AG04450 (cell line): ENCODE measurements at regions not wholly inside any gene's neighbourhood (a gene's known extent, or its start where the extent isn't known, plus 50 kb on each side); places are given as distances from the start of the nearest gene placed in this dataset.
"Not testable (repeated sequence)": the region's sequence is repeated elsewhere in the genome, so short reads cannot be mapped to it uniquely, and the experiment has no call there.

Source experiments
- CTCF ChIA-PET: fragments of 300-600, 350-600 bp; formaldehyde crosslinking; extraction: SDS; loops from one replicate; lab custom pipeline; 2022; ENCODE audit warnings: antibody characterized with exemption, inconsistent platforms; lab: Charles Lee
- POLR2A ChIA-PET: fragments of 350-600 bp; formaldehyde crosslinking; extraction: SDS; loops from one replicate; lab custom pipeline; 2021; ENCODE audit warnings: antibody characterized with exemption, inconsistent platforms; lab: Yijun Ruan, JAX
- DNase-seq: peaks from one replicate; pipeline ENCODE4 v3.0.0-alpha.2; 2011; ENCODE audit warnings: low read depth, low spot score
- H3K27ac ChIP-seq: one replicate; pipeline ENCODE4 v1.5.1; 2012; ENCODE audit warnings: low read depth, low read length, control low read depth
- H3K27me3 ChIP-seq: one replicate; pipeline ENCODE4 v1.6.0; 2012; ENCODE audit warnings: low read length; ENCODE audit not compliant: control insufficient read depth, insufficient read depth
- H3K4me3 ChIP-seq: 2 replicates; pipeline ENCODE4 v1.5.1; 2011; ENCODE audit warnings: mild to moderate bottlenecking, low read depth, low read length, control low read depth
- H3K9me3 ChIP-seq: 2 replicates; pipeline ENCODE4 v1.5.1; 2012; ENCODE audit warnings: low read length; ENCODE audit not compliant: control insufficient read depth, insufficient read depth
- CTCF ChIP-seq: IDR thresholded peaks from 2 replicates; pipeline ENCODE4 v1.5.1; 2011; ENCODE audit warnings: low read depth, low read length, control low read depth, inconsistent platforms

DNA sequence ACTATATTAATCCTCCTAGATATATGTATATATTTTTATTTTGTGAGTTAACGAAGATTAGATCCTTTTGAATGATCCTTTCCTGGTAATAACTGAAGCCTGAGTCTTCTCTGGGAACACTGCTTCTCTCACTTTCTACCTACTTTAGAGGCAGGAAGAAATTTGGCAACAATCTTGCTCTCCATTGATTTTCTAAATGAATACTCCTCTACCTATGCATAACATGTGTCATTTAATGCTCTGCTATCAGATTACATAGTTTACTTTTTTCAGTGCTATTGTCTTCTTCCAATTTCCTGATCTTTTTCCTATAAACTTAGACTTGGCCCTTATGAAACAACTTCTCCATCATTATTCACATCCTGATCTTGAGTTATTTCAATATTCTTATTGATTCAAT lies 60.4 kb upstream of the PDHA2 start:
- POLR2A ChIA-PET, result no interaction called here
- no peak for DNase-seq
- TF ChIP-seq CTCF, result no peak
- CTCF ChIA-PET, result no interaction called here
- Histone ChIP-seq H3K9me3 (no peaks in the 10 kb centered on the region), H3K27ac (no peak overlapping the region), H3K4me3 (no peak overlapping the region), H3K27me3 (no peaks in the 10 kb centered on the region)

DNA sequence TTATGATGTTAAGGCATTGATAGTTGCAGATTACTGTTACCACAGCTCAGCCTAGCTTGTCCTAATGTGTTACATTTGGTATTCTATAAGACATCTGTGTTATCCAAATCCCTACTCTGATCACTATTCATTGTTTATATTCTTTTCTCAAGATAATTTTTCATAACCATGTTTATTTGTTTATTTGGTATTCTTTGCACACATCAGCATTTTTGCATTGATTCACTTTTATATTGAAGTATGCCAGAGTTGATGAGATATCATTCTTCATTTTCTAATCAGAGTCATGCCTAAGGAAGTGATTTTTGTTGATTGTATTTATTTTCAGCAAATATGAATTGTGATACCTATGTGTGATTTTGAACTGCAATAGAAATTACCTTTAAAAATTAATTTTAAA lies 61.2 kb upstream of the PDHA2 start:
- Histone ChIP-seq H3K9me3 (no peaks in the 10 kb centered on the region), H3K27ac (no peak overlapping the region), H3K27me3 (no peaks in the 10 kb centered on the region), H3K4me3 (no peak overlapping the region)
- no peak for TF ChIP-seq CTCF
- CTCF ChIA-PET, result no interaction called here
- POLR2A ChIA-PET, result no interaction called here
- no peak for DNase-seq

GRCh38 chr4:95770605-95771004 lies 69.3 kb upstream of the PDHA2 start:
- DNase-seq, H3K9me3 ChIP-seq, H3K27me3 ChIP-seq, H3K27ac ChIP-seq, POLR2A ChIA-PET, H3K4me3 ChIP-seq: not testable (repeated sequence)
- CTCF ChIA-PET, result interaction anchor here (1.0 kb wide), 1 partner anchor 69 kb away, joined by 3 read pairs; no protein-coding TSS in a partner anchor

- ChIA-PET CTCF (no interaction called here), POLR2A (no interaction called here)
- Histone ChIP-seq H3K9me3 (no peaks in the 10 kb centered on the region), H3K4me3 (no peak overlapping the region), H3K27ac (no peak overlapping the region), H3K27me3 (no peaks in the 10 kb centered on the region)
- DNase-seq, result no peak
- no peak for TF ChIP-seq CTCF
Measured at GRCh38 chr4:95764961-95765360, 74.9 kb upstream of the PDHA2 start.

- CTCF ChIA-PET, result interaction anchor here (0.6 kb wide), 1 partner anchor 1869 kb away, joined by 3 read pairs; no protein-coding TSS in a partner anchor
Measured at GRCh38 chr4:95761871-95762270, 78.0 kb upstream of the PDHA2 start.

More at GRCh38 chr4:95761871-95762270, 78.0 kb upstream of the PDHA2 start:
- no peak for TF ChIP-seq CTCF
- POLR2A ChIA-PET, result no interaction called here
- no peak overlapping the region for H3K27ac ChIP-seq
- DNase-seq, result peak; percentile 11
- H3K27me3 ChIP-seq, result no peaks in the 10 kb centered on the region
- H3K9me3 ChIP-seq, result no peaks in the 10 kb centered on the region
- no peak overlapping the region for H3K4me3 ChIP-seq
